NCI-H82 (cell line): ENCODE measurements at regions not wholly inside any gene's neighbourhood (a gene's known extent, or its start where the extent isn't known, plus 50 kb on each side); places are given as distances from the start of the nearest gene placed in this dataset.

Experiments
- DNase-seq: peaks from one replicate; lab custom pipeline; 2025; lab: John Stamatoyannopoulos, UW

GRCh38 chr20:11212272-11212671, 538.5 kb upstream of the JAG1 start:
- DNase-seq: no peak

GRCh38 chr20:11212902-11213301, 539.1 kb upstream of the JAG1 start:
- no peak for DNase-seq

- peak; percentile 24 for DNase-seq
These were observed 540.5 kb upstream of the JAG1 start for GRCh38 chr20:11214256-11214840.

GRCh38 chr20:11216451-11217314, 542.9 kb upstream of the JAG1 start:
- DNase-seq: no peak

- DNase-seq: no peak
These were observed 543.8 kb upstream of the JAG1 start for GRCh38 chr20:11217326-11218172.

- no peak for DNase-seq
These were observed 544.4 kb upstream of the JAG1 start for GRCh38 chr20:11218173-11218680.

GRCh38 chr20:11219192-11219591, 545.4 kb upstream of the JAG1 start:
- DNase-seq: no peak

GRCh38 chr20:11221046-11221445, 547.2 kb upstream of the JAG1 start:
- DNase-seq: no peak

GRCh38 chr20:11222243-11222642, 548.4 kb upstream of the JAG1 start:
- no peak for DNase-seq

- no peak for DNase-seq
These were observed 553.8 kb upstream of the JAG1 start for GRCh38 chr20:11227602-11228001.

- DNase-seq: no peak
These were observed 556.0 kb upstream of the JAG1 start for GRCh38 chr20:11229772-11230171.

GRCh38 chr20:11230999-11231398, 557.2 kb upstream of the JAG1 start:
- DNase-seq: no peak

- no peak for DNase-seq
These were observed 558.2 kb upstream of the JAG1 start for GRCh38 chr20:11231742-11232648.

GRCh38 chr20:11232896-11233295, 559.1 kb upstream of the JAG1 start:
- DNase-seq: no peak

- no peak for DNase-seq
These were observed 560.4 kb upstream of the JAG1 start for GRCh38 chr20:11234181-11234580.

- no peak for DNase-seq
These were observed 560.8 kb upstream of the JAG1 start for GRCh38 chr20:11234608-11235007.

GRCh38 chr20:11235058-11235457, 561.3 kb upstream of the JAG1 start:
- DNase-seq: no peak

GRCh38 chr20:11242320-11242719, 568.5 kb upstream of the JAG1 start:
- no peak for DNase-seq

GRCh38 chr20:11245431-11245830, 571.6 kb upstream of the JAG1 start:
- no peak for DNase-seq

- no peak for DNase-seq
These were observed 572.5 kb upstream of the JAG1 start for GRCh38 chr20:11246251-11246775.
